Lower lobe of right lung (tissue), 2 donors: ENCODE measurements at regions not wholly inside any gene's neighbourhood (a gene's known extent, or its start where the extent isn't known, plus 50 kb on each side); places are given as distances from the start of the nearest gene placed in this dataset.

Experiments used
- ATAC-seq, 2 donors: fragments of 200-7000 bp; cut with Tn5 transposase; one replicate each; pipeline ENCODE4 v1.9.1; 2020 to 2022; ENCODE audit warnings: mild to moderate bottlenecking in 2 of 2, moderate library complexity in 2 of 2
- DNase-seq: peaks from one replicate; pipeline ENCODE4 v3.0.0-alpha.2; 2020
- H3K27ac ChIP-seq: fragments of 200-600 bp; one replicate; pipeline ENCODE4 v1.8.0; 2022
- H3K27me3 ChIP-seq: fragments of 200-600 bp; one replicate; pipeline ENCODE4 v1.8.0; 2022; ENCODE audit warnings: low read depth
- H3K36me3 ChIP-seq: fragments of 200-600 bp; one replicate; pipeline ENCODE4 v1.8.0; 2022; ENCODE audit warnings: mild to moderate bottlenecking
- H3K4me1 ChIP-seq: fragments of 200-600 bp; one replicate; pipeline ENCODE4 v1.8.0; 2022
- H3K4me3 ChIP-seq: fragments of 200-600 bp; one replicate; pipeline ENCODE4 v1.8.0; 2022; ENCODE audit warnings: mild to moderate bottlenecking
- H3K9me3 ChIP-seq: fragments of 200-600 bp; one replicate; pipeline ENCODE4 v1.8.0; 2022
- intact Hi-C: fragments of 100-400 bp; cut with DNase I; formaldehyde crosslinking; loops from one replicate; pipeline ENCODE4 v1.11.0; 2022
- TF ChIP-seq, protein P1 (sequence below): fragments of 200-600 bp; IDR thresholded peaks from one replicate; pipeline ENCODE4 v1.8.0; 2022; ENCODE audit warnings: antibody characterized with exemption, mild to moderate bottlenecking
- donor health status: DM: no; HTN: yes; CAD: no; lungs with severe emphysema.

GRCh38 chr2:22196806-22197205 lies 1073.0 kb downstream of the TDRD15 start:
- Histone ChIP-seq H3K9me3 (no peaks in the 10 kb centered on the region), H3K4me3 (no peak overlapping the region), H3K36me3 (no peaks in the 10 kb centered on the region), H3K27ac (no peak overlapping the region), H3K4me1 (no peaks in the 10 kb centered on the region), H3K27me3 (no peaks in the 10 kb centered on the region)
- DNase-seq (no peak), ATAC-seq (no peak)
- intact Hi-C loops, result no loop called here
- TF ChIP-seq, protein P1, sequence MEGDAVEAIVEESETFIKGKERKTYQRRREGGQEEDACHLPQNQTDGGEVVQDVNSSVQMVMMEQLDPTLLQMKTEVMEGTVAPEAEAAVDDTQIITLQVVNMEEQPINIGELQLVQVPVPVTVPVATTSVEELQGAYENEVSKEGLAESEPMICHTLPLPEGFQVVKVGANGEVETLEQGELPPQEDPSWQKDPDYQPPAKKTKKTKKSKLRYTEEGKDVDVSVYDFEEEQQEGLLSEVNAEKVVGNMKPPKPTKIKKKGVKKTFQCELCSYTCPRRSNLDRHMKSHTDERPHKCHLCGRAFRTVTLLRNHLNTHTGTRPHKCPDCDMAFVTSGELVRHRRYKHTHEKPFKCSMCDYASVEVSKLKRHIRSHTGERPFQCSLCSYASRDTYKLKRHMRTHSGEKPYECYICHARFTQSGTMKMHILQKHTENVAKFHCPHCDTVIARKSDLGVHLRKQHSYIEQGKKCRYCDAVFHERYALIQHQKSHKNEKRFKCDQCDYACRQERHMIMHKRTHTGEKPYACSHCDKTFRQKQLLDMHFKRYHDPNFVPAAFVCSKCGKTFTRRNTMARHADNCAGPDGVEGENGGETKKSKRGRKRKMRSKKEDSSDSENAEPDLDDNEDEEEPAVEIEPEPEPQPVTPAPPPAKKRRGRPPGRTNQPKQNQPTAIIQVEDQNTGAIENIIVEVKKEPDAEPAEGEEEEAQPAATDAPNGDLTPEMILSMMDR, result no peak

DNA sequence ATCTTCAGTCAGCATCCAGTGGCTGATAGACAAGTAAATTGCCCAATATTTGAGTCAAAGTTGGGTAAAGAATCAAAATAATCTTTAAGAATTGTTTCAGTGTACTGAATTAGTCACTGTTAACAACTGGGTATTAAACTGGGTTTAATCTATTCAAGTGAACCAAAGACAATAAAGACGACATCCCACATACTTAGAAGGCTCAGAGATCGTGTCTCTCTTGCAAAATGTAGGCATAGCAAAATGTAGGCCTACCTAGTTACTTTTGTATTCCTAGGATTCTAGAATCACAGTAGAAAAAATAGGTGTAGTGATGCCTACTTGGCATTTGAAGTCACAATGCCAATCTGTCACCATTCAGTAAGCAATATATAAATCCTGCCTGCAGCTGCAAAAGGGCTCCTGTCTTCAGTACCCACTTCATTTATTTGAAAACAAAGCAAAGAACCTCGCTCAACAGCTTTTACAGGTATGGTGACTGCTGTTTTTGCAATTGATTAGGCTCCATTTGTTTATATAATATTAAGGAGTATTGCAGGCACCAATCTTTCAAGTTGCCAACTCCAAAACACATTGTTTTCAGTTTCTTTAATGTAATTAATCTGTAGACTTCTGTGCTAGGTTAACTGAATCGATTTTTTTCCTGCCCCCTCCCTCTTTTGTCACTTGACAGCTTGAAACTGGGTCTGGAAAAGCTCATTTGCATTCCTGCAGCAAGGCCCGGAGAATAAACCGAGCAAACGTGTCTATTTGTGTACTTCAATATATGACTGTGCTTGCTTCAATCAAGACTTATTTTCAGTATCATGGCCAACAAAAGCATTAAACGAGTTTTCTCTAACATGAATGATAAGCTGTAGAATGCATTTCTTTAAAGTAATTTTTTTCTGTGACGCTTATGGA lies 1074.9 kb downstream of the TDRD15 start:
- intact Hi-C loops, result no loop called here
- Histone ChIP-seq H3K36me3 (no peaks in the 10 kb centered on the region), H3K27ac (no peak overlapping the region), H3K4me3 (no peak overlapping the region), H3K4me1 (no peaks in the 10 kb centered on the region), H3K9me3 (no peaks in the 10 kb centered on the region), H3K27me3 (no peaks in the 10 kb centered on the region)
- ATAC-seq (no peak), DNase-seq (no peak)
- TF ChIP-seq, protein P1, result no peak

GRCh38 chr2:22199994-22200393 lies 1076.2 kb downstream of the TDRD15 start:
- H3K4me3 ChIP-seq, result no peak overlapping the region
- no peaks in the 10 kb centered on the region for H3K4me1 ChIP-seq
- no peaks in the 10 kb centered on the region for H3K27me3 ChIP-seq
- TF ChIP-seq, protein P1, result no peak
- ATAC-seq (no peak), DNase-seq (no peak)
- H3K27ac ChIP-seq, result no peak overlapping the region
- no peaks in the 10 kb centered on the region for H3K9me3 ChIP-seq
- intact Hi-C loops, result no loop called here
- no peaks in the 10 kb centered on the region for H3K36me3 ChIP-seq

GRCh38 chr2:22209545-22209944 lies 1085.8 kb downstream of the TDRD15 start:
- no peaks in the 10 kb centered on the region for H3K4me1 ChIP-seq
- intact Hi-C loops, result no loop called here
- no peak overlapping the region for H3K27ac ChIP-seq
- H3K27me3 ChIP-seq, result no peaks in the 10 kb centered on the region
- H3K9me3 ChIP-seq, result no peaks in the 10 kb centered on the region
- no peak for DNase-seq
- ATAC-seq, result no peak
- TF ChIP-seq, protein P1, result no peak
- no peak overlapping the region for H3K4me3 ChIP-seq
- H3K36me3 ChIP-seq, result no peaks in the 10 kb centered on the region

GRCh38 chr2:22213237-22213636 lies 1089.5 kb downstream of the TDRD15 start:
- Histone ChIP-seq H3K4me1 (no peaks in the 10 kb centered on the region), H3K36me3 (no peaks in the 10 kb centered on the region), H3K27ac (no peak overlapping the region), H3K27me3 (no peaks in the 10 kb centered on the region), H3K4me3 (no peak overlapping the region), H3K9me3 (no peaks in the 10 kb centered on the region)
- intact Hi-C loops, result no loop called here
- DNase-seq, result no peak
- TF ChIP-seq, protein P1, result no peak
- ATAC-seq, result no peak
